ENCODE measurements at regions not wholly inside any gene's neighbourhood (a gene's known extent, or its start where the extent isn't known, plus 50 kb on each side); places are given as distances from the start of the nearest gene placed in this dataset.
"Not testable (repeated sequence)": the region's sequence is repeated elsewhere in the genome, so short reads cannot be mapped to it uniquely, and the experiment has no call there.

GRCh38 chr13:90857921-90858320, 489.6 kb upstream of the MIR17HG start:
- no peak for DNase-seq (ENCODE audit: low read depth in 2 of 2)

- no peak for DNase-seq (ENCODE audit: low read depth in 2 of 2)
Measured at GRCh38 chr13:90866006-90866405, 481.5 kb upstream of the MIR17HG start.

- no peak for DNase-seq (ENCODE audit: low read depth in 2 of 2)
Measured at GRCh38 chr13:90867336-90867683, 480.2 kb upstream of the MIR17HG start.

GRCh38 chr13:90868321-90868920, 479.1 kb upstream of the MIR17HG start:
- no peak for DNase-seq (ENCODE audit: low read depth in 2 of 2)

GRCh38 chr13:90869580-90869979, 477.9 kb upstream of the MIR17HG start:
- no peak for DNase-seq (ENCODE audit: low read depth in 2 of 2)

GRCh38 chr13:90872491-90873025, 474.9 kb upstream of the MIR17HG start:
- no peak for DNase-seq (ENCODE audit: low read depth in 2 of 2)

- DNase-seq (ENCODE audit: low read depth in 2 of 2) = no peak
Measured at GRCh38 chr13:90880790-90881189, 466.7 kb upstream of the MIR17HG start.

GRCh38 chr13:90882551-90882950, 464.9 kb upstream of the MIR17HG start:
- no peak for DNase-seq (ENCODE audit: low read depth in 2 of 2)

GRCh38 chr13:90883592-90883991, 463.9 kb upstream of the MIR17HG start:
- no peak for DNase-seq (ENCODE audit: low read depth in 2 of 2)

GRCh38 chr13:90884066-90884465, 463.4 kb upstream of the MIR17HG start:
- DNase-seq (ENCODE audit: low read depth in 2 of 2) = no peak

GRCh38 chr13:90889906-90890834, 457.3 kb upstream of the MIR17HG start:
- no peak for DNase-seq (ENCODE audit: low read depth in 2 of 2)

GRCh38 chr13:90891329-90891728, 456.2 kb upstream of the MIR17HG start:
- no peak for DNase-seq (ENCODE audit: low read depth in 2 of 2)

GRCh38 chr13:90893199-90893598, 454.3 kb upstream of the MIR17HG start:
- DNase-seq (ENCODE audit: low read depth in 2 of 2) = not testable (repeated sequence)

- no peak for DNase-seq (ENCODE audit: low read depth in 2 of 2)
Measured at GRCh38 chr13:90896002-90896401, 451.5 kb upstream of the MIR17HG start.

GRCh38 chr13:90898811-90899210, 448.7 kb upstream of the MIR17HG start:
- no peak for DNase-seq (ENCODE audit: low read depth in 2 of 2)

- DNase-seq (ENCODE audit: low read depth in 2 of 2) = no peak
Measured at GRCh38 chr13:90899416-90899815, 448.1 kb upstream of the MIR17HG start.

GRCh38 chr13:90902255-90902654, 445.2 kb upstream of the MIR17HG start:
- DNase-seq (ENCODE audit: low read depth in 2 of 2) = no peak

GRCh38 chr13:90906554-90906953, 440.9 kb upstream of the MIR17HG start:
- DNase-seq (ENCODE audit: low read depth in 2 of 2) = no peak

- no peak for DNase-seq (ENCODE audit: low read depth in 2 of 2)
Measured at GRCh38 chr13:90908792-90909191, 438.7 kb upstream of the MIR17HG start.

GRCh38 chr13:90910018-90910639, 437.4 kb upstream of the MIR17HG start:
- no peak for DNase-seq (ENCODE audit: low read depth in 2 of 2)

GRCh38 chr13:90912247-90912646, 435.2 kb upstream of the MIR17HG start:
- DNase-seq (ENCODE audit: low read depth in 2 of 2) = no peak

- DNase-seq (ENCODE audit: low read depth in 2 of 2) = no peak
Measured at GRCh38 chr13:90918536-90918935, 429.0 kb upstream of the MIR17HG start.

GRCh38 chr13:90919153-90919552, 428.3 kb upstream of the MIR17HG start:
- no peak for DNase-seq (ENCODE audit: low read depth in 2 of 2)

Data from activated CD4-positive, alpha-beta T cell treated with anti-CD3 and anti-CD28 coated beads for 24 hours (primary cell).